GM23338 (cell line): ENCODE measurements at regions not wholly inside any gene's neighbourhood (a gene's known extent, or its start where the extent isn't known, plus 50 kb on each side); places are given as distances from the start of the nearest gene placed in this dataset.

Experiments
- ATAC-seq: fragments of 200-7000 bp; cut with Tn5 transposase; 3 replicates; pipeline ENCODE4 v1.9.1; 2020
- DNase-seq: peaks from one replicate; pipeline ENCODE4 v3.0.0-alpha.2; 2015; ENCODE audit warnings: low spot score
- H2AFZ ChIP-seq: fragments of 200-600 bp; sonication (generic); 2 replicates; pipeline ENCODE4 v1.8.0; 2016; ENCODE audit warnings: antibody characterized with exemption, mild to moderate bottlenecking, moderate library complexity
- H3F3A ChIP-seq: fragments of 200-600 bp; sonication (generic); replicated peaks from 2 replicates; pipeline ENCODE4 v1.8.0; 2017; ENCODE audit warnings: antibody characterized with exemption, mixed run types, low read depth
- H3K27ac ChIP-seq: fragments of 200-600 bp; sonication (generic); 2 replicates; pipeline ENCODE4 v1.6.1; 2016; ENCODE audit warnings: low read depth
- H3K27me3 ChIP-seq: fragments of 200-600 bp; sonication (generic); 2 replicates; pipeline ENCODE4 v1.8.0; 2016; ENCODE audit warnings: mild to moderate bottlenecking, mixed run types, moderate library complexity; ENCODE audit not compliant: insufficient read depth
- H3K36me3 ChIP-seq: fragments of 200-600 bp; sonication (generic); 2 replicates; pipeline ENCODE4 v1.8.0; 2016; ENCODE audit warnings: mild to moderate bottlenecking; ENCODE audit not compliant: insufficient read depth
- H3K4me1 ChIP-seq: fragments of 200-600 bp; sonication (generic); 2 replicates; pipeline ENCODE4 v1.8.0; 2016; ENCODE audit warnings: mild to moderate bottlenecking, moderate library complexity; ENCODE audit not compliant: insufficient read depth
- H3K4me2 ChIP-seq: fragments of 200-600 bp; sonication (generic); 2 replicates; pipeline ENCODE4 v1.7.1; 2017; ENCODE audit warnings: mixed run types
- H3K4me3 ChIP-seq: fragments of 200-600 bp; sonication (generic); 2 replicates; pipeline ENCODE4 v1.6.1; 2016; ENCODE audit warnings: mixed run types
- H3K79me2 ChIP-seq: fragments of 200-600 bp; sonication (generic); replicated peaks from 2 replicates; pipeline ENCODE4 v1.8.0; 2017; ENCODE audit warnings: mild to moderate bottlenecking; ENCODE audit not compliant: insufficient read depth
- H3K9me2 ChIP-seq: fragments of 200-600 bp; sonication (generic); 2 replicates; pipeline ENCODE4 v1.8.0; 2017; ENCODE audit not compliant: insufficient read depth
- H4K20me1 ChIP-seq: fragments of 200-600 bp; sonication (generic); replicated peaks from 2 replicates; pipeline ENCODE4 v1.8.0; 2017; ENCODE audit warnings: mild to moderate bottlenecking; ENCODE audit not compliant: insufficient read depth
- H3K27ac Mint-ChIP-seq: 2 replicates; pipeline ENCODE4 v1.8.0; 2020; ENCODE audit warnings: inconsistent platforms, mild to moderate bottlenecking, moderate library complexity, mixed read lengths
- H3K27me3 Mint-ChIP-seq: 3 replicates; pipeline ENCODE4 v1.8.0; 2022; ENCODE audit warnings: low read depth, mild to moderate bottlenecking, moderate library complexity, mixed read lengths, inconsistent platforms; ENCODE audit not compliant: insufficient read depth, poor library complexity
- H3K36me3 Mint-ChIP-seq: 3 replicates; pipeline ENCODE4 v1.8.0; 2021; ENCODE audit warnings: low read depth, mild to moderate bottlenecking, inconsistent platforms, moderate library complexity, mixed read lengths
- H3K4me1 Mint-ChIP-seq: 3 replicates; pipeline ENCODE4 v1.8.0; 2020; ENCODE audit warnings: mild to moderate bottlenecking, inconsistent platforms, mixed read lengths
- H3K4me3 Mint-ChIP-seq: 3 replicates; pipeline ENCODE4 v1.8.0; 2021; ENCODE audit warnings: moderate library complexity, mild to moderate bottlenecking, inconsistent platforms, mixed read lengths
- H3K9me3 Mint-ChIP-seq: 3 replicates; pipeline ENCODE4 v1.8.0; 2020; ENCODE audit warnings: moderate library complexity, mild to moderate bottlenecking, inconsistent platforms, mixed read lengths
- CREB1 ChIP-seq: fragments of 250-450 bp; sonication (Bioruptor Pico); IDR thresholded peaks from 2 replicates; pipeline ENCODE4 v1.5.0; 2020; ENCODE audit warnings: low read depth, mild to moderate bottlenecking, moderate library complexity
- CTCF ChIP-seq, 2 experiments: fragments of 200-600 bp in 1 of 2; sonication (generic) in 1 of 2; conservative IDR thresholded peaks; 2 replicates each; pipeline versions ENCODE4 v1.5.1 to v1.6.1; 2016 to 2017; ENCODE audit warnings: antibody characterized with exemption in 2 of 2, low read depth in 2 of 2, mild to moderate bottlenecking in 2 of 2, moderate library complexity in 1 of 2
- ETS1 ChIP-seq: IDR thresholded peaks from 2 replicates; pipeline ENCODE4 v1.6.1; 2016; ENCODE audit warnings: antibody characterized with exemption
- EZH2 ChIP-seq: fragments of 200-600 bp; sonication (generic); IDR thresholded peaks from one replicate; pipeline ENCODE4 v1.8.0; 2017; ENCODE audit warnings: antibody characterized with exemption, mild to moderate bottlenecking, low read depth; ENCODE audit not compliant: unreplicated experiment
- EZH2phosphoT487 ChIP-seq: fragments of 200-600 bp; sonication (generic); IDR thresholded peaks from one replicate; pipeline ENCODE4 v1.8.1; 2018; ENCODE audit warnings: antibody characterized with exemption; ENCODE audit not compliant: unreplicated experiment
- JUNB ChIP-seq: IDR thresholded peaks from one replicate; pipeline ENCODE4 v1.6.1; 2016; ENCODE audit warnings: antibody characterized with exemption; ENCODE audit not compliant: unreplicated experiment
- NANOG ChIP-seq: IDR thresholded peaks from 2 replicates; pipeline ENCODE4 v1.6.1; 2016; ENCODE audit warnings: antibody characterized with exemption, borderline replicate concordance
- POLR2AphosphoS5 ChIP-seq: IDR thresholded peaks from 2 replicates; pipeline ENCODE4 v1.6.1; 2016; ENCODE audit warnings: antibody characterized with exemption, low read depth
- REST ChIP-seq: IDR thresholded peaks from one replicate; pipeline ENCODE4 v1.6.1; 2018; ENCODE audit warnings: antibody characterized with exemption; ENCODE audit not compliant: unreplicated experiment
- STAT1 ChIP-seq: IDR thresholded peaks from one replicate; pipeline ENCODE4 v1.6.1; 2016; ENCODE audit warnings: antibody characterized with exemption; ENCODE audit not compliant: unreplicated experiment
- ZNF114 ChIP-seq: fragments of 250-450 bp; sonication (Bioruptor Pico); IDR thresholded peaks from 2 replicates; pipeline ENCODE4 v1.5.0; 2020; ENCODE audit warnings: mild to moderate bottlenecking, moderate library complexity
- ZNF331 ChIP-seq: fragments of 250-450 bp; sonication (Bioruptor Pico); IDR thresholded peaks from 2 replicates; pipeline ENCODE4 v1.5.0; 2020; ENCODE audit warnings: low read depth, mild to moderate bottlenecking, moderate library complexity
- ZNF462 ChIP-seq: fragments of 250-450 bp; sonication (Bioruptor Pico); IDR thresholded peaks from 2 replicates; pipeline ENCODE4 v1.5.0; 2020; ENCODE audit warnings: mild to moderate bottlenecking, moderate library complexity

GRCh38 chr1:61538228-61538627 is 186.7 kb downstream of the TM2D1 start:
- no peak overlapping the region for H3K27ac ChIP-seq
- H4K20me1 ChIP-seq, result no peaks in the 10 kb centered on the region
- H3K36me3 ChIP-seq, result no peaks in the 10 kb centered on the region
- no peak overlapping the region for H3K4me2 ChIP-seq
- Mint-ChIP-seq H3K27ac (no peak overlapping the region), H3K27me3 (no peaks in the 10 kb centered on the region), H3K36me3 (no peaks in the 10 kb centered on the region), H3K4me1 (peaks cover 9% of the 10 kb centered on the region; the same call in 2 of the 3 replicates), H3K9me3 (no peaks in the 10 kb centered on the region), H3K4me3 (no peak overlapping the region)
- H3F3A ChIP-seq, result no peaks in the 10 kb centered on the region
- ATAC-seq, result no peak
- H2AFZ ChIP-seq, result peak overlapping the region; percentile 35; the same call in 1 of the 2 replicates
- peaks cover 9% of the 10 kb centered on the region for H3K4me1 ChIP-seq
- H3K9me2 ChIP-seq, result no peaks in the 10 kb centered on the region
- H3K27me3 ChIP-seq, result no peaks in the 10 kb centered on the region
- no peaks in the 10 kb centered on the region for H3K79me2 ChIP-seq
- no peak for DNase-seq
- TF ChIP-seq ZNF114 (CRISPR knock-in tag), result no peak
- TF ChIP-seq REST, result no peak
- no peak for TF ChIP-seq ZNF331 (CRISPR knock-in tag)
- TF ChIP-seq EZH2, result no peak
- no peak for TF ChIP-seq POLR2AphosphoS5
- TF ChIP-seq CREB1, result no peak
- no peak for TF ChIP-seq ETS1
- TF ChIP-seq STAT1, result no peak
- no peak for TF ChIP-seq CTCF (conservative IDR thresholded peaks at IDR 0.05; ENCODE audit: low read depth in 2 of 2)
- TF ChIP-seq JUNB, result no peak
- no peak for TF ChIP-seq NANOG
- no peak for TF ChIP-seq ZNF462 (CRISPR knock-in tag)
- TF ChIP-seq EZH2phosphoT487, result no peak
- H3K4me3 ChIP-seq, result no peak overlapping the region
